BLaER1 (cell line): ENCODE measurements at regions not wholly inside any gene's neighbourhood (a gene's known extent, or its start where the extent isn't known, plus 50 kb on each side); places are given as distances from the start of the nearest gene placed in this dataset.

ENCODE experiments used
- H3K27ac ChIP-seq: shearing (Covaris generic); formaldehyde crosslinking; 2 replicates; pipeline ENCODE4 v1.8.1; 2022
- H3K27me3 ChIP-seq: shearing (Covaris generic); formaldehyde crosslinking; 2 replicates; pipeline ENCODE4 v1.8.1; 2022
- H3K36me3 ChIP-seq: shearing (Covaris generic); formaldehyde crosslinking; 2 replicates; pipeline ENCODE4 v1.8.1; 2022
- H3K4me1 ChIP-seq: shearing (Covaris generic); formaldehyde crosslinking; 2 replicates; pipeline ENCODE4 v1.8.1; 2022
- H3K4me2 ChIP-seq: shearing (Covaris generic); formaldehyde crosslinking; 2 replicates; pipeline ENCODE4 v1.8.1; 2022
- H3K4me3 ChIP-seq: shearing (Covaris generic); formaldehyde crosslinking; 2 replicates; pipeline ENCODE4 v1.8.1; 2022
- H3K9ac ChIP-seq: shearing (Covaris generic); formaldehyde crosslinking; 2 replicates; pipeline ENCODE4 v1.8.1; 2022
- H3K9me3 ChIP-seq: shearing (Covaris generic); formaldehyde crosslinking; 2 replicates; pipeline ENCODE4 v1.8.1; 2022
- H4K20me1 ChIP-seq: shearing (Covaris generic); formaldehyde crosslinking; 2 replicates; pipeline ENCODE4 v1.8.1; 2022
- Cebpa-rat ChIP-seq: shearing (Covaris generic); IDR thresholded peaks from 2 replicates; pipeline ENCODE4 v1.8.1; 2022

DNA sequence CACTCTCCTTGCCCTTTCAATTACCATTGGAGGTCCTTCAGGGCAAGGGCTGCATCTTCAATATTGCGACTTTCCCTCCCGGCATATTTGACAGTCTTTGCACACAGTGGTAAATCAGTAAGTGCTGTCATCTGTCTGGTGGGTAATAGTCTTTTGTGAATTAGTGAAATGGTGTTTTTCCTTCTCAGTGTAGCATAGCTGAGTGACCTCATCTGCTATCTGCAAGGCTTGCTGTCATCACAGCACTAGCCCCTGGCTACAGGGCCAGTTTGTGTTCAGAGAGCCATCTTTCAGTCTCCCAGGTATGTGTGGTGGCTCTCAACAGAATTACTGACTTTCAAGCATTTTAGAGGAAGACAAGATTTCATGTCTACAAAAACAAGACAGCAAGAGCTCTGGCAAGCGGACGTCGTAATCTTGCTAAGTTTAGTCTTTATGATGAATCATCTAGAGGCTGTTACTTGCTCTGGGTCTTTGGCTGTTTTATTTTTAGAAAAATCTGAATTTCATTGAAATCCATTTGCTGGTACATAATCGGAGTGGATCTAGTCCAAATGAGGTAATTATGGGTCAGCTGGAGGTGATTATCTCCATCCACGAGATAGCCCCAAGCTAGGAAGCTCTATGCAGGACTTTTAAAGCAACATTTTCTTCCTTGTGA lies 528.9 kb downstream of the EPM2A start:
- no peaks in the 10 kb centered on the region for H3K36me3 ChIP-seq
- no peak overlapping the region for H3K4me2 ChIP-seq
- no peak overlapping the region for H3K27ac ChIP-seq
- no peaks in the 10 kb centered on the region for H3K27me3 ChIP-seq
- no peak for TF ChIP-seq Cebpa-rat
- no peaks in the 10 kb centered on the region for H4K20me1 ChIP-seq
- H3K9me3 ChIP-seq, result no peaks in the 10 kb centered on the region
- H3K4me3 ChIP-seq, result no peak overlapping the region
- H3K4me1 ChIP-seq, result no peaks in the 10 kb centered on the region
- no peak overlapping the region for H3K9ac ChIP-seq

DNA sequence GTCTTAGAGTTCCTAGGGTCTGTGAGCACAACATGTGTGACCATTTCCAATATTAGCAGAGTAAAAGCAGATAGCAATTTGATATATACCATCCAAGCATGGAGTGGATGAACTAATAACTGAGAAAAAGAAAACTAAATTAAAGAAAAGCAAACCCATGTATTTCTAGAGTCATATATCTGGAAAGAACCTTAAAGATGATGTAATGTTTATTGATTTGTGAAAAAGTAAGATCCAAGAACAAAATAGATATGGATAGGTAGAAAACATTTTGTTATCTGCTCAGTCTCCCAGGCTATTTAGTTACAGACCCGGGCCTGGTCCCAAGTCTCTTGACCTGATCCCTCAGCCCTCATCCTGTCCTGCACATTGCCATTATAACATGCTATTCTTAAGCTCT lies 526.8 kb downstream of the EPM2A start:
- Histone ChIP-seq H3K36me3 (no peaks in the 10 kb centered on the region), H3K4me3 (no peak overlapping the region), H3K9me3 (no peaks in the 10 kb centered on the region), H3K4me1 (peaks cover 4% of the 10 kb centered on the region; the same call in 1 of the 2 replicates), H3K27me3 (no peaks in the 10 kb centered on the region), H3K27ac (no peak overlapping the region), H4K20me1 (no peaks in the 10 kb centered on the region), H3K9ac (no peak overlapping the region), H3K4me2 (no peak overlapping the region)
- no peak for TF ChIP-seq Cebpa-rat

DNA sequence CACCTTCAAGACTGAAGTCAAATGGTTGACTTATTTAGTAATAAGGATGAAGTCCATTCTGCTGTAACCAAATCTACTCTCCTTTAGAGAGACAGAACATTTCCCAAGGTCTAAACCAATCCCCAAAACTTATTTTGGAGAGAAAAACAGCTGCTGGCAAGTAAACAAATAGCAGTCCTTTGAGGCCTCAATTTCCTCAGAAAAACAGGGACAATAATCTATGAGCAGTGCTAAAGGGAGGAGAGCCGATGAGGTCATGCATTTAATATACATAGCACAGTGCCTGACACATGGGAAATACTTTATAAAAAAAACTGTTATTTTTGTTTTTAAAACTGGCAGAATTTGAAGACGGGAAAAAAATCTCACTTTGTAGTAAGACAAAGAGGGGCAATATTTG lies 526.0 kb downstream of the EPM2A start:
- no peak overlapping the region for H3K27ac ChIP-seq
- no peaks in the 10 kb centered on the region for H4K20me1 ChIP-seq
- no peak overlapping the region for H3K9ac ChIP-seq
- H3K4me3 ChIP-seq, result no peak overlapping the region
- no peaks in the 10 kb centered on the region for H3K9me3 ChIP-seq
- TF ChIP-seq Cebpa-rat, result no peak
- H3K4me1 ChIP-seq, result peaks cover 4% of the 10 kb centered on the region; the same call in 1 of the 2 replicates
- H3K27me3 ChIP-seq, result no peaks in the 10 kb centered on the region
- no peak overlapping the region for H3K4me2 ChIP-seq
- H3K36me3 ChIP-seq, result no peaks in the 10 kb centered on the region

DNA sequence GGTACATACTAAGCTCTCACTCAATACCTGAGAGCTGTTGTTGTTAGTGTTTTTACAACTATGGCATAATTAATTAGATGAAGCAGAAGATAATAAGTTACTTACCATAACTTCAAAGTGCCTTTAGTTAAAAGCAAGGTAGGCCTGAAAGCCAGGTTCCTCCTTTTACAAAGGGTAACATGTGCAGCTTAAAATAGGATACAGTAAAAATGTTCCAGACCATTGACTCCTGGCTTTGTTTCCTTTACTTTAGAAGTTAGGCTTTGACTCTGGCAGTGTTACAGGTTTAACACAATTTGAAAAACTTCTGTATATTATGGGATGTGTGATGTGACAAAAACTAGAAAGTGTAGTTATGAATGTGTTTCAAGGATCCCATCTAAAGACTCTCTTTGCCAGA lies 522.5 kb downstream of the EPM2A start:
- no peaks in the 10 kb centered on the region for H3K27me3 ChIP-seq
- no peak overlapping the region for H3K4me2 ChIP-seq
- H3K27ac ChIP-seq, result no peak overlapping the region
- H3K9me3 ChIP-seq, result no peaks in the 10 kb centered on the region
- peaks cover 4% of the 10 kb centered on the region; the same call in 1 of the 2 replicates for H3K4me1 ChIP-seq
- no peak overlapping the region for H3K9ac ChIP-seq
- no peaks in the 10 kb centered on the region for H4K20me1 ChIP-seq
- no peaks in the 10 kb centered on the region for H3K36me3 ChIP-seq
- TF ChIP-seq Cebpa-rat, result no peak
- no peak overlapping the region for H3K4me3 ChIP-seq

DNA sequence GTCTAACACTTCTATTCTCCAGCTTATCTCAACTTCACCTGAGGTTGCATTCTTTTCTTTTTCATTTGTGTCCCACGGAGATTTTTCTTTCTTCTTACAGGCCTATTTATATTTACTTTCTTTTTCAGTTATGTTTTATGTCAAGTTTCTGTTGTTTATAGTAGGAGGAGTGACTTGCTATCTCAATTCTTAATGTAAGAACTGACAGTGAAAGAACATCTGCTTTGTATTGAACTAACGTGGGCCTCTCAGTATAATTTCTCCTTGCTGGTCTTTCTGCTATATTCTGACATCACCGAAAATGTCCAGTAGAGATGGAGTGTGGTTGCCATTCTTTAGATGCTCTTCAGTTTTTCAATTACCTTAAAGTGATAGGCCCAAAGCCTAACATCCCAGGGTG lies 521.7 kb downstream of the EPM2A start:
- Histone ChIP-seq H3K4me2 (no peak overlapping the region), H3K36me3 (no peaks in the 10 kb centered on the region), H3K9me3 (no peaks in the 10 kb centered on the region), H3K9ac (no peak overlapping the region), H3K4me3 (no peak overlapping the region), H3K27ac (no peak overlapping the region), H3K4me1 (peaks cover 4% of the 10 kb centered on the region; the same call in 1 of the 2 replicates), H3K27me3 (no peaks in the 10 kb centered on the region), H4K20me1 (no peaks in the 10 kb centered on the region)
- TF ChIP-seq Cebpa-rat, result no peak

- Histone ChIP-seq H3K4me3 (no peak overlapping the region), H3K4me2 (no peak overlapping the region), H3K36me3 (no peaks in the 10 kb centered on the region), H3K27me3 (no peaks in the 10 kb centered on the region), H3K9ac (no peak overlapping the region), H3K27ac (no peak overlapping the region), H3K9me3 (no peaks in the 10 kb centered on the region), H4K20me1 (no peaks in the 10 kb centered on the region), H3K4me1 (peaks cover 4% of the 10 kb centered on the region; the same call in 1 of the 2 replicates)
- no peak for TF ChIP-seq Cebpa-rat
These were observed 520.8 kb downstream of the EPM2A start for GRCh38 chr6:145214570-145214969.

- Histone ChIP-seq H3K9ac (no peak overlapping the region), H4K20me1 (no peaks in the 10 kb centered on the region), H3K27me3 (no peaks in the 10 kb centered on the region), H3K4me1 (no peaks in the 10 kb centered on the region), H3K4me3 (no peak overlapping the region), H3K9me3 (no peaks in the 10 kb centered on the region), H3K36me3 (no peaks in the 10 kb centered on the region), H3K4me2 (no peak overlapping the region), H3K27ac (no peak overlapping the region)
- no peak for TF ChIP-seq Cebpa-rat
These were observed 510.9 kb downstream of the EPM2A start for GRCh38 chr6:145224450-145224849.

DNA sequence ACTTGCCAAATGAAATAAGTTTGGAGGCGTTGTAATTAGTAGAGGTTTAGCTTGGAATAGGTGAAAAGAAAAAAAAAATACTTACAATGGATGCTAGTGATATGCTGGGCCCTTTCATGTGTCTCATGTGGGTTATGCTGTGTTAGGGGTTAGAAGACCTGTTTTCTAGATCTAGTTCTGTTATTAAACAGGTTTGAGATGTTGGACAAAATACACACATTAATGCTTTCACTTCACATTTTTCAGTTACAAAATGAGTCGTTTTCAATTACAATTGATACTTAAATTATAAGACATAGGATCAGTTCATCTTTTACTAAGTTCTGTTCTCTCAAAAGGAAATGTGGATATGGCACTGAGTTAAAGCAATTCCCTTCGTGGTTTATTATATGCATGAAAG lies 509.8 kb downstream of the EPM2A start:
- Histone ChIP-seq H3K27ac (no peak overlapping the region), H3K4me3 (no peak overlapping the region)
- TF ChIP-seq Cebpa-rat, result no peak

GRCh38 chr6:145227593-145227992 lies 507.7 kb downstream of the EPM2A start:
- TF ChIP-seq Cebpa-rat, result no peak
- Histone ChIP-seq H4K20me1 (no peaks in the 10 kb centered on the region), H3K27ac (no peak overlapping the region), H3K4me1 (no peaks in the 10 kb centered on the region), H3K9me3 (no peaks in the 10 kb centered on the region), H3K4me3 (no peak overlapping the region), H3K27me3 (no peaks in the 10 kb centered on the region), H3K4me2 (no peak overlapping the region), H3K9ac (no peak overlapping the region), H3K36me3 (no peaks in the 10 kb centered on the region)

More for the DNA sequence above, 509.8 kb downstream of the EPM2A start:
- Histone ChIP-seq H3K9ac (no peak overlapping the region), H3K36me3 (no peaks in the 10 kb centered on the region), H3K4me1 (no peaks in the 10 kb centered on the region), H3K4me2 (no peak overlapping the region), H4K20me1 (no peaks in the 10 kb centered on the region), H3K9me3 (no peaks in the 10 kb centered on the region), H3K27me3 (no peaks in the 10 kb centered on the region)

- no peaks in the 10 kb centered on the region for H3K4me1 ChIP-seq
- H3K4me2 ChIP-seq, result no peak overlapping the region
- no peak overlapping the region for H3K27ac ChIP-seq
- 0 out of 2 replicates have a peak, but pooled peaks cover 4% of the 10 kb centered on the region for H3K9me3 ChIP-seq
- no peaks in the 10 kb centered on the region for H4K20me1 ChIP-seq
- no peak overlapping the region for H3K4me3 ChIP-seq
- TF ChIP-seq Cebpa-rat, result no peak
- H3K27me3 ChIP-seq, result no peaks in the 10 kb centered on the region
- no peak overlapping the region for H3K9ac ChIP-seq
- H3K36me3 ChIP-seq, result no peaks in the 10 kb centered on the region
These were observed 506.2 kb downstream of the EPM2A start for GRCh38 chr6:145228962-145229582.
